GM04503 (cell line): ENCODE measurements at regions not wholly inside any gene's neighbourhood (a gene's known extent, or its start where the extent isn't known, plus 50 kb on each side); places are given as distances from the start of the nearest gene placed in this dataset.
"Not testable (repeated sequence)": the region's sequence is repeated elsewhere in the genome, so short reads cannot be mapped to it uniquely, and the experiment has no call there.

ENCODE experiments used
- DNase-seq: peaks from one replicate; pipeline ENCODE4 v3.0.0-alpha.2; 2012; ENCODE audit warnings: low read depth

DNA sequence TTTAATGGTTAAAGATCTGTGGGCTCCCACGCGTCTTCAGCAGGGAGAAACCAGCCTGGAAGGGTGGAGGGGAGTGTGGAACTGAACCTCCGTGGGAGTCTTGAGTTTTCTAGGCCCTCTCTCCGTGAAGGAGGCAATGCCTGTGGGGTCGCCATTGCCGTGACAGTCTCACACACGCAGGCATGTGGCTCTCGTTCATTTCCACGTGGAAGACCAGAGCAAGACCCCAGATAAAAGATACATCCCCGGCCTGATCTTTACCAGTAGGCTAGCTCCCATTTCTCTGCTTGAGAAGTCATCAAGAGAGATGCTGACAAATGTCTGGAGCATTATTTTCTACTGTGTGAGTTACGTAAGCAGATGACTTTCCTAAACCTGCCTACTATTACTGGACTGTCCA is 491.7 kb upstream of the LMO3 start:
- no peak for DNase-seq

DNA sequence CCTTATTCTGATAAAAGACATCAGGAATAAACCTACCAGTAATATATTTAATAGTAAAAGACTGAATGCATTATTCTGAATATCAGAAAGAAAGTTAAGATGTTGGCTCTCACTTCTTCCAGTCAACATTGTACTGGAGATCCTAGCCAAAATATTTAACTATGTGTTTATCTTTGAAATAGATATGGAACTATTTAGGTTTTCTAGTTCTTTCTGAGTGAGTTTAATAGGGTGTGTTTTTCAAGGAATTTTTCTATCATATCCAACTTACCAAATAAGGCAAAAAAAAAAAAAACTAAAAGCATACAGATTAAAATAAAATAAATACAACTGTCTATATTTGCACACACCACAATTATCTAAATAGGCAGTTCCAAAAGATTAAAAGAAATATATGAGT is 478.9 kb upstream of the LMO3 start:
- no peak for DNase-seq

DNA sequence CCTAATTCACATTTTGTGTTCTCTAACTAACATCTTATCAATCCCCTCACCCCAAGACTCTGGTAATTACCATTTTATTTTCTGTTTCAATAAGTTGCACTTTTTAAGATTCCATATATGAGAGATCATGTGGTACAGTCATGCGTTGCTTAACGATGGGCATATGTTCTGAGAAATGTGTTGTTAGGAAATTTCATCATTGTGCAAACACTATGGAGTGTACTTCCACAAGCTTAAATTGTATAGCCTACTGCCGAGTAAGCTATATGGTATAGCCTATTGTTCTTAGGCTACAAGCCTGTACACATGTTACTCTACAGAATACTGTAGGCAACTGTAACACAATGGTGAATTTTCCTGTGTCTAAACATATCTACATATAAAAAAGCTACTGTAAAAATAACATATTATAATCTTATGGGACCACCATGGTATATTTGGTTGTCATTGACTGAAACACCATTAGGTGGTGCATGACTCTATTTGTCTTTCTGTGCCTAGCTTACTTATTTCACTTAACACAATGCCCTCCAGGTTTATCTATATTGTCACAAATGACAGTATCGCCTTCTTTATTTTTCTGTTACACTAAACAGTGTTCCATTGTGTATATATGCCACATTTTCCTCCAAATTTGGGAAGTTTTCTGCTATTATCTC is 473.4 kb upstream of the LMO3 start:
- DNase-seq, result no peak

DNA sequence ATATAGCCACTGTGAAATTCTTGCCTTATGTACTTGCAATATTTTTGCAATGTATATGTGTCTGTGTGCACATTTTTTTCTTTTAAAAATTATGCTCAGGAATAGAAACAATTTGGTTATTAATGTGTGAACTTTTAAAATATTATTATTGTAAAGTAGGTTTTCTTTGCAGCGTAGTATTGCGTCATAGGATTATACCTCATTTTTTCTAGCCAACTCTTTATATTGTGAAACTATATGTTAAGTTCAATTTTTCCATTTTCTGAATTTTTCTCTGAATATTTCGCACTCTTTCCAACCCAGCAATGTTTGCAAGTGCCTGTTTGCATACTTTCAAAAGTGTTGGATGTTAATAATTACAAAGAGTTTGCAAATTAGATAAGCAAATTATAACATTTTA is 471.6 kb upstream of the LMO3 start:
- no peak for DNase-seq

DNA sequence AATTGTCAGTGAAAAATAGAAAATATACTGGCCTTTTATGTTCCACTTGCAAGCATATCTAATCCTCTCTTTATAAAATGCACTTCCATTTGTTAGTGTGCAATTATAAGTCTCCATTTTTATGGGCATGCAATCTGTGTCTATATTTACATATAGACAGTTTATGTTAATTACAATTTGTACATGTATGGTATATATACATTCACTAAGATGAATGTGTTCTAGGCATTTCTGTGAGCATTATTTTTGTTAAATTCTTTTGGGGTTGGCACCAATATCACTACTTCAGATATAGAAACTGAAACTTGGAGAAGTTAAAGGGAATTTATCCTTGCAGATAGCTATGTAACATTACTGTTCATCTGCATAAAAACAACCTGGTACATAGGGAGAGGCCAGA is 470.8 kb upstream of the LMO3 start:
- no peak for DNase-seq

DNA sequence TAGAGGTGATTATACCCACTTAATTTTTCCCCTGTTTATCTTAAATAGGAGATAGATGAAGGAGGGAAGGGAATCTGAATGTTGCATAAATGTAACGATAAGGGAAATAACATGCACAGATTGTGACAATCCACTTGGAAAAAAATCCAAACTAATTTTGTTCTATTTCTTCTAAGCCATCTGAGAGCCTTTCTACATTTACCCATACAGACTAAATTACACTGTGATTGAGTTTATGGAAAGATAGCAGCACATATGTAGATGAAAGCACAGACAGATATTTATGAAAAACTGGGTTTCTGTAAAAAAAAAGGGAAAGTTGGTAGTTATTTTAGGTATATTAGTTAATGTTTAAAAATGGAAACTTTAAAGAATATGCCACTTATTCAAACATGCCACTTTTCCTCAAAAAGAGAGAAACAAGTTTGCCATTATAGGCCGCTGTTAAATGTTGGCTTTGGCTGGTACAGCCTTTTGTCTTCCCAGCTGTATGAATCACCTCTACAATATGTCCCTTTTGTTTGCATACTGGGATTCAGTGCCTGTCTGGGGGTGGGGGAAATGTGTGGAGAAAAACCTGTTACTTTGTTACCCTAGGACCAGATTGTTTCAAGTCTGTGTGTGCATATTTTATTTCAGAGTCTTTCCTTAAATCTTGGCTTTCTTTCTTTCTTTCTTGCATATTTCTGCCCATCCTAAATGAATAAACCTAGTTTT is 470.2 kb upstream of the LMO3 start:
- DNase-seq, result no peak

DNA sequence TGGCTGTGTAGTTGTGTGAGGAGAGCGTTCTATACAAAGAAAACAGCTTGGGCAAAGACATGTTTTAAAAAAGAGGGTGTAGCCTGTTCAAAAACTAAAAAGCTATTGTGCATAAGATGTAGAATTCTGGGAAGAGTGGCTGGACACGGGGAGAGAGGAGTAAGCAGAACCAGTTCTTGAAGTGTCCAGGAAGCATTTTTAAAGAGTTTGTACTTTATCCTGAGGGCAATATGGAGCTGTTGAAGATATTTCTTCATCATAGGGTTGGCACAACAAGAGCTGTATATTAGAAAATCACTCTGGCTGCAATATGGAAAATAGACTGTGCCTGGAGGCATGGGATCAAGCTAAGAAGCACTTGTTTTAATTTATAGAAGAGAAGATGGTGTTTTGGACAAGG is 458.9 kb upstream of the LMO3 start:
- DNase-seq, result no peak

DNA sequence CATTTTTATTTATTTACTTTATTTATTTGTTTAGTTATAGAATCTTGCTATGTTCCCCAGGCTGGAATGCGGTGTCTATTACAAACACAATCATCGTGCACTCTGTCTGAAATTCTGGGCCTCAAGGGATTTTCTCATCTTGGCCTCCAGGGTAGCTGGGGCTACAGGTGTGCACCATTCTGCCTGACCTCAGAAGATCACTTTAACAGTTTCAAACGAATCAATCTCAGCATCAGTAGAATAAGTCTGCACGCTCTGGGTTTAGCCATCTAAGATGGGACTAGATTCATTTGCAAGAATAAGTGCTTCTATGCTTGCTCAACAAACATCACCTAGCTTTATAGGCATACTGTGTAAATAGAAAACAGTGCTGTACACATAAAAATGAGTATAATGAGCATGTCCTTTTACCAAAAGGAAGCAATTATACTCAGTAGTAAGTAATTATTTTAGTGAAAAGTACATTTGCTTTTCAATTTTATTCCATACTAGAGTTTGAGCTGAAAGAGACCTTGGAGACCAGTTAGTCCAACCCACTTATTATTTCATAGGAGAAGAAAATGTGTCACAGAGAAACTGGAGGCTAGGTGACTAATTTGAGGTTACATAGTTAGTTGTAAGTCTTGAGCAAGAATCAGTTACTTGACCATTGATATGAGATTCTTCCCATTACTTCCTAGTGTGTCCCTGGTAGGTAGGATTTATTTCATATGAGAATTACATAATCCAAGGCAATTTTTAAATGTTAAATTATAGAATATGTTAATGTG is 456.5 kb upstream of the LMO3 start:
- DNase-seq, result no peak

DNA sequence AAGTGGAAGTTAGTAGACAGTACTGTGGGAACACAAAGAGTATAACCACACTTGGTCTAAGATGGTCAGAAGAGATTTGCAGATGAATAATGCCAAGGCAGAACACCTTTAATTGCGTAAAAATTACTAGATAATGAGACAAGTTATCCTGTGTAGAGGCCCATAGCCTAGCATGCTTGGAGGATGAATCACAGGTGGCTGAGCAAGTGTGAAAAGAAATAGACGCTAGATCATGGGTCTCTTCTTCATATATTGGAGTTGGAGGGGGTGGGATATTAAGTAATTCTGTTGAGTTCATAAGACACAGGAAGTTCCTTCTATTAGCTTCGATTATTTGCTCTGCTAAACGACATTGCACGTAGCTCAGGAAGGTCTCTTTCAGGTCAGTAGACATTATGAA is 454.3 kb upstream of the LMO3 start:
- no peak for DNase-seq

DNA sequence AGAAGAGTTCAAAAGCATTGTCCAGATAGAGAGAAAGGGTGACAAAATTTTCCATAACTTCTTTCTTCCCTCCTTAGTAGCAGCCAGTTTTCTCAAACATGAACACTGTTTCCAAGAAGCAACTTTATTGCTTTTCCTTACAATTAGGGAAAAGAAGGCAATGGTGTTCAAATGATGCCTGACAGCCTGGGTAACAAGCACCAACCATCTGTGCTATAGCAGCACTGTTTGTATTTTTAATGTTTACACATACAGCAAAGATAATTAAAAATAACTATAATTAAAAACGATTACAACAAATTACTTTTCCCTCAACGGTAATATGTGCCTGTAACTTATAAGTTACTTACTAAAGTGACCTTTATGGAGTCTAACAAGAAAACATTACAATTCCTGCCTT is 450.6 kb upstream of the LMO3 start:
- DNase-seq, result no peak

DNA sequence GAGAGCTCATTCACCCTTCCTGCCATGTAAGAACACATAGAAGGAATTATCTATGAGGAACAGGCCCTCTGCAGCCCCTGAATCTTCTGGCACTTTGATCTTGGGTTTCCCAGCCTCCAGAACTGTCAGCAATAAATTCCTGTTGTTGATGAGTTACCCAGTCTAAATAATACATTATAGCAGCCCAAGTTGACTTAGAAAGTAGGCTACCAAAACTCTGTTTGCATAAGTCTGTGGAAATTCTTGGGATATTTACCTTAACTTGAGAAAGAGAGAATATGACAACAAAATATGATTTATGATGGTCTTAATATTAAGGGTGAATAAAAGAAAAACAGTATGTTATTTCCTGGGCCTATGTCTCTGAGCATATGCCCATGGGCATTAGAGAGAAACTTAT is 433.0 kb upstream of the LMO3 start:
- DNase-seq, result no peak

DNA sequence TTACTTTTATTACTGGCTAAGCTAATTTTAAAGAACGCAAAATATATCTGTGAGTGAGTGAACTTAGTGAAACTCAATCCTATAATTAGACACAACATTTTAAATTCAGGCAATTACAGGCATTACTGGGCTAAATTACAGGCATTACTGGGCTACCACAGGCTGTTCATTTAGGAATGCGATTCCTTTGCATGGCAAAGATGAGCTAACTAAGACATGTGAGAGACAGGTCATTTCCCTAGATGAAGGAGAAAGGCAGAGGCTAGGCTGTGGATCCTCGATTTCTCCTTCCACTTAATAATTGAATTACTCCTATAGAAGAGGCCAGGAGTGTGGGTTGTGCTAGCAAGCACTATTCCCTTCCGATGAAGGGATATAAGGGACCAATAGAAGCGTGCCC is 429.4 kb upstream of the LMO3 start:
- no peak for DNase-seq

DNA sequence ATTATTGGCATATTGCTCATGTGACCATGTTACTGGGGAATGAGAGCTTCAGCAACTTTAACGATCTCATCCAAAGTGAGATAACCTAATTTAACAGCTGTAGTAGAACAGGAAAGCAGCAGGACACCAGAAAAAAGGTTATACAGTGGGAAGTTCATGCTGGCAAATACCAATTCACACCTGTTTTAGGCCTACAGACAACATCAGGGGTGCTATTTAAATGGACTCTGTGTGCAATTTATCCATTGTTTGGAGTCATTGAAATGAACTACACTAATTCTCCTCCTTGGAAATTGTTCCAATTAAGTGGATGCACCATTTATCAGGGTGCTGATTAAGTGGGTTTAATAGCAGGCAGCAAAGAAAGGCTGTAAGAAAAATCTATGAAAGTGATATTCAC is 424.4 kb upstream of the LMO3 start:
- no peak for DNase-seq

DNA sequence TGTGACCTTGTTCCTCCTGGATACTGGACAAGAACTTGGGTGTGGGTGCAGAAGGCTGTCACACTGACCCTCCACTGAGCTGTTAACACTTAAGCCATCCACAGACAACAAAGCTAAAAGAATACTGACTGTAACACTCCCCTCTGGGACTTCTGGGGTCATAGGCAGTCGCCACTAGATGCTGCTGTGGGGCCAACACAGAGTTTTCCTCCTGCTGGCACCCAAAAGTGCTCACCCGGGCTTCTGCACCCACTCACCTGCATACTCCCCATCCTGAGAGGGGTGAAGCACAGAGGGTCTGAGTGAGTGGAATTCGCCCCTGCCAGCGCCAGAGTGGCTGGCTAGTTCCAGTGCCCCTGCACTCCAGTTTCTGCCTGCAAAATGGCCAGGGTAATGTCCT is 422.4 kb upstream of the LMO3 start:
- DNase-seq, result no peak

DNA sequence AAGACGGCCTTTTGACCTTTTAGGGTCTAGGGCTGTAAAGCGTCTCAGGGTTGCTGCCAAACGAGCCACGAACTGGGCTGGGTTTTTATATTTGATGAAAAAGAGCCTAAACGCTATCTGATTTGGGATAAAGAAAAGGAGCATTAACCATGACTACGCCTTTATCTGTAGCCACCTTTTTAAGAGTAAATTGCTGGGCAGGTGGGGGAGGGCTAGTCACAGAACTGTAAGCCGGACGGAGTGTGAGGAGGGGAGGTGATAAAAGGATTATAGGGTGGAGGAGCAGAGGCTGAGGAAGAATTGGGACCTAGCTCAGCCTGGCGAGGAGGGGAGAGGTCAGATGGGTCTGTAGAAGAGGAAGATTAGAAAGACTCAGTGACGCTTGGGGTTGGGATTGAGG is 419.5 kb upstream of the LMO3 start:
- not testable (repeated sequence) for DNase-seq

DNA sequence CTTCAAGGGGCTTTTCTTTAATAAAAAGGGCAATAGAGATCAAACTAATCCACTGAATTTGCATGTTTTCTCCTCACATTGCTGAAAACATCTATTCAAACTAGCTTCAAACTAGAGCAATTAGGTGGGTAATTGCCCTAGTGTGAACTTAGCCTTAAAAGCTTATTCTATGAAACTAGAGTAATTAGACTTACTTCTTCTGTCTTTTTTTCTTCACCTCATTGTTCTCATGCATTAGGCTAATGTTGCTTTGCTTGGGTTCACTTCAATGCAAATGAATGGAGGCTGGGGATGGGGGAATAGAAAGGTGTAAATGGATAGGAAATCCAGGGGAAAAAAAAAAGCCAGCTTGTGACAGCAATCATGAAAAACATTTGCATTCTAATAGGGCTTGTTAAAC is 414.8 kb upstream of the LMO3 start:
- no peak for DNase-seq

DNA sequence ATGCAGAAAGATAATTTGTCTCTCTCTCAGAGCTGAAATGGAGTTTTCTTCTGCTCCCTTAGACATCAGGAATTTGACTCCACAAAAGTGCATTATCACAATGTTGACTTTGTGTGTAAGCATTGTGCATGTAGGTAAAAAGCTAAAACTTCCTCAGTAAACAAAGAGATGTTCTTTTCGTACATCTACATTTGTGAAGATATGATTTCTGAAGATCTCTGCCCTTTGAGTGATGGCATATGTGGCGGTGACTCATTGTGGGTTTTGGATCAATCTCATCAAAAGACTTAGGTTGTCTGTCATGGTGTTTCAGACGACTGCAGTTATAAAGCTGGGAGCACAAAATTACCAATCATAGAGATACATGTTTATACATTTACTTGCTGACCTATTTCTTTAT is 411.4 kb upstream of the LMO3 start:
- no peak for DNase-seq

DNA sequence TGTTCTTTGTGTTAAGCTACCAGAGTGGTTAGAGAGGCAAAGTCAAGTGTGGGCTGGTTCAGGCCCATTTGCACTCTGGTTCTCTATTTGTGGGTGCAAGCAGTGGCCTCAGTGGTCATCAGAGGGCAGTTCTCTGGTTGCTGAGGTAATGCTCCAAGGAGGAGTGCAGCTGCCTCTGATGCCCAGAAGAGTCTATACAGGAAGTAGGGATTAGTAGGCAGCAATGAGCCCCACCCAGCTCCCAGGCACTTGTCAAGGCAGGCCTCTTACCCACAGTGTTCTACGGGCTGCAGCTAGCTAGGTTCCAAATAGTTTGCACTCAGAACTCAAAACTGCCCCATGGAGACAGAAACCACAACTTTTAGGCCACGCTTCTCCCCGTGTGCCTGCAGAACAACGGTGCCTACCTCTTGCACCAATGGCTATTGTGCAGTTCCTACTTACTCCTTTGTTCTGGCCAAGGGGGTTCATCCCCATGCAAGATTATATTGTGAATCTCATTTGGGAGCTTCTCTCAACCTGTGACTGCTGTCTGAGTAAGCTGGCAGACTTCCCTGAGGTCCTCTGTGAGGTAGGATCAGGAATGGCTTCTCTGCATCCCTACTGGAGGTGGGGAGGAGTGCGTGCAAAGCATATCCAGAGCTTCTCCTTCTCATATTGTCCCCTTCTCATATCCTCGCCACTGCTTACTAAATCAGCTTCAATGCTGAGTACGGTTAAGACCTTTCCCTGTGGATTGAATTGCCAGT is 410.3 kb upstream of the LMO3 start:
- DNase-seq, result no peak

DNA sequence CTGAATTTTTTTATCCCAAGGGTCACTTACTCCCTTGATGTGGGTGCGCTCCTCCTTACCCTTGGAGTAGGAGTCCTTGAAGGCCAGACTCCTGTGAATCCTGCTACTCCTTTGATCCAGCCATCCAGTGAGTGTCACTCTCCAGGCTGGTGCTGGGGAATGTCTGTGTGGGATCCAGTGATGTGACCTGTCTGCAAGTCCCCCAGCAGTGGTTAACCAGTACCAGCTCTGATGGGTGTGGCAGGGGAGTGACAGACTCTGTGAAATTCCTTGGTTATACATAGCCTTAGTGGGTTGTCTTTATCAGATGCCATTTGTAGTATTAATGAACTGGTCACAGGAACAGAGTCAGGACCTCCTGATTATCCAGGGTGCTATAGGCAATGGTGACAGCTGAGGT is 409.5 kb upstream of the LMO3 start:
- no peak for DNase-seq

DNA sequence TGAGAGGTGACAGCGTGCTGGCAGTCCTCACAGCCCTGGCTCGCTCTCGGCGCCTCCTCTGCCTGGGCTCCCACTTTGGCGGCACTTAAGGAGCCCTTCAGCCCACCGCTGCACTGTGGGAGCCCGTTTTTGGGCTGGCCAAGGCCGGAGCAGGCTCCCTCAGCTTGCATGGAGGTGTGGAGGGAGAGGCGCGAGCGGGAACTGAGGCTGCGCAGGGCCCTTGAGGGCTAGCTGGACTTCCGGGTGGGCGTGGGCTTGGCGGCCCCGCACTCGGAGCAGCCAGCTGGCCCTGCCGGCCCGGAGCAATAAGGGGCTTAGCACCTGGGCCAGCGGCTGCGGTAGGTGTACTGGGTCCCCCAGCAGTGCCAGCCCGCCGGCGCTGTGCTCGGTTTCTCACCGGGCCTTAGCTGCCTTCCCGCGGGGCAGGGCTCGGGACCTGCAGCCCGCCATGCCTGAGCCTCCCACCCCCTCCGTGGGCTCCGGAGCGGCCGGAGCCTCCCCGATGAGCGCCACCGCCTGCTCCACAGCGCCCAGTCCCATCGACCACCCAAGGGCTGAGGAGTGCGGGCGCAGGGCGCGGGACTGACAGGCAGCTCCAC is 401.6 kb upstream of the LMO3 start:
- not testable (repeated sequence) for DNase-seq

DNA sequence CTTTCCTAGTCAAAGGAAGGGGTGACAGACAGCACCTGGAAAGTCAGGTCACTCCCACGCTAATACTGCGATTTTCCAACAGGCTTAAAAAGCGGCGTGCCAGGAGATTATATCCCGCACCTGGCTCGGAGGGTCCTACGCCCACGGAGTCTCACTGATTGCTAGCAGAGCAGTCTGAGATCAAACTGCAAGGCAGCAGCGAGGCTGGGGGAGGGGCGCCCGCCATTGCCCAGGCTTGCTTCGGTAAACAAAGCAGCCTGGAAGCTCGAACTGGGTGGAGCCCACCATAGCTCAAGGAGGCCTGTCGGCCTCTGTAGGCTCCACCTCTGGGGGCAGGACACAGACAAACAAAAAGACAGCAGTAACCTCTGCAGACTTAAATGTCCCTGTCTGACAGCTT is 392.6 kb upstream of the LMO3 start:
- not testable (repeated sequence) for DNase-seq

DNA sequence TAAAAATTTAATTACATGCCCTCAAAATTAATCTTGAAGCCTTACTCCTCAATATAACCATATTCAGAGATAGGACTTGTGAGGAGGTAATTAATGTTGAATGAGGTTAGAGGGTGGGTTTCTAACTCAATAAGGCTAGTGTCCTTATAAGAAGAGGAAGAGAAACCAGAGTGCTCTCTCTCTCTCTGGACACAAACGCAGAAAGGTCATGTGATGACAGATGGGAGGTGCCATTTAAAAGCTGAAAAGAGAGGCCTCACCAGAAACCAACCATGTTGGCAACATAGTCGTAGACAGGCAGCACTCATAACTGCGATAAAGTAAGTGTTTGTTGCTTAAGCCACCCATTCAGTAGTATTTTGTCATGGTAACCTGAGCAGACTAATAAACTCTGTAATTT is 378.5 kb upstream of the LMO3 start:
- DNase-seq, result no peak
